GM18519 (cell line): ENCODE measurements at regions not wholly inside any gene's neighbourhood (a gene's known extent, or its start where the extent isn't known, plus 50 kb on each side); places are given as distances from the start of the nearest gene placed in this dataset.

Experiments used
- ATAC-seq: cut with Tn5 transposase; IDR thresholded peaks from one replicate; pipeline ENCODE4 v1.9.1; 2021; ENCODE audit warnings: mild to moderate bottlenecking, moderate library complexity; ENCODE audit not compliant: unreplicated experiment, low FRiP score

GRCh38 chr3:34268032-34268709, 469.7 kb downstream of the PDCD6IP start:
- no peak for ATAC-seq

GRCh38 chr3:34275811-34276210, 477.4 kb downstream of the PDCD6IP start:
- ATAC-seq, result no peak

- no peak for ATAC-seq
Observed at GRCh38 chr3:34276342-34276741, 477.9 kb downstream of the PDCD6IP start.

- ATAC-seq, result no peak
Observed at GRCh38 chr3:34277110-34277509, 478.7 kb downstream of the PDCD6IP start.

GRCh38 chr3:34279901-34280300, 481.5 kb downstream of the PDCD6IP start:
- ATAC-seq, result no peak

- ATAC-seq, result no peak
Observed at GRCh38 chr3:34283751-34284150, 485.3 kb downstream of the PDCD6IP start.

- no peak for ATAC-seq
Observed at GRCh38 chr3:34284959-34285826, 486.8 kb downstream of the PDCD6IP start.

- no peak for ATAC-seq
Observed at GRCh38 chr3:34285827-34286188, 487.4 kb downstream of the PDCD6IP start.

- ATAC-seq, result no peak
Observed at GRCh38 chr3:34292605-34293300, 494.3 kb downstream of the PDCD6IP start.

- no peak for ATAC-seq
Observed at GRCh38 chr3:34294240-34294639, 495.8 kb downstream of the PDCD6IP start.

- ATAC-seq, result no peak
Observed at GRCh38 chr3:34296796-34297195, 498.4 kb downstream of the PDCD6IP start.

GRCh38 chr3:34298653-34299052, 500.2 kb downstream of the PDCD6IP start:
- no peak for ATAC-seq

GRCh38 chr3:34300621-34301020, 502.2 kb downstream of the PDCD6IP start:
- no peak for ATAC-seq

- no peak for ATAC-seq
Observed at GRCh38 chr3:34301313-34301712, 502.9 kb downstream of the PDCD6IP start.

- no peak for ATAC-seq
Observed at GRCh38 chr3:34305266-34305665, 506.8 kb downstream of the PDCD6IP start.

- ATAC-seq, result no peak
Observed at GRCh38 chr3:34312684-34313083, 514.3 kb downstream of the PDCD6IP start.

GRCh38 chr3:34319881-34320280, 521.5 kb downstream of the PDCD6IP start:
- ATAC-seq, result no peak

- peak; percentile 88 for ATAC-seq
Observed at GRCh38 chr3:34323517-34323916, 525.1 kb downstream of the PDCD6IP start.

- no peak for ATAC-seq
Observed at GRCh38 chr3:34346656-34347055, 548.2 kb downstream of the PDCD6IP start.

GRCh38 chr3:34351882-34352777, 553.7 kb downstream of the PDCD6IP start:
- no peak for ATAC-seq
